GM18867 (cell line): ENCODE measurements at regions not wholly inside any gene's neighbourhood (a gene's known extent, or its start where the extent isn't known, plus 50 kb on each side); places are given as distances from the start of the nearest gene placed in this dataset.

Source experiments
- ATAC-seq: cut with Tn5 transposase; IDR thresholded peaks from one replicate; pipeline ENCODE4 v1.9.1; 2021; ENCODE audit warnings: mild to moderate bottlenecking, moderate library complexity; ENCODE audit not compliant: unreplicated experiment

- ATAC-seq: no peak
These were observed 905.7 kb upstream of the TENM4 start for GRCh38 chr11:80346353-80347059.

GRCh38 chr11:80343436-80343835 lies 902.6 kb upstream of the TENM4 start:
- ATAC-seq: no peak

- no peak for ATAC-seq
These were observed 897.4 kb upstream of the TENM4 start for GRCh38 chr11:80338231-80338630.

- ATAC-seq: no peak
These were observed 890.9 kb upstream of the TENM4 start for GRCh38 chr11:80331694-80332093.

GRCh38 chr11:80330264-80330663 lies 889.4 kb upstream of the TENM4 start:
- ATAC-seq: no peak

GRCh38 chr11:80328774-80329173 lies 887.9 kb upstream of the TENM4 start:
- no peak for ATAC-seq

GRCh38 chr11:80327956-80328614 lies 887.3 kb upstream of the TENM4 start:
- ATAC-seq: no peak

GRCh38 chr11:80321786-80322185 lies 881.0 kb upstream of the TENM4 start:
- ATAC-seq: no peak

- peak; percentile 47 for ATAC-seq
These were observed 879.9 kb upstream of the TENM4 start for GRCh38 chr11:80320765-80321164.

- no peak for ATAC-seq
These were observed 879.4 kb upstream of the TENM4 start for GRCh38 chr11:80320226-80320625.

- ATAC-seq: no peak
These were observed 876.8 kb upstream of the TENM4 start for GRCh38 chr11:80317612-80318011.

GRCh38 chr11:80315200-80315599 lies 874.4 kb upstream of the TENM4 start:
- no peak for ATAC-seq

GRCh38 chr11:80309301-80309700 lies 868.5 kb upstream of the TENM4 start:
- no peak for ATAC-seq

- no peak for ATAC-seq
These were observed 866.8 kb upstream of the TENM4 start for GRCh38 chr11:80307676-80308075.

GRCh38 chr11:80297858-80298632 lies 857.2 kb upstream of the TENM4 start:
- no peak for ATAC-seq

GRCh38 chr11:80293293-80293692 lies 852.5 kb upstream of the TENM4 start:
- ATAC-seq: no peak

- no peak for ATAC-seq
These were observed 844.3 kb upstream of the TENM4 start for GRCh38 chr11:80284946-80285785.

GRCh38 chr11:80282643-80283042 lies 841.8 kb upstream of the TENM4 start:
- ATAC-seq: no peak

GRCh38 chr11:80281194-80281593 lies 840.4 kb upstream of the TENM4 start:
- no peak for ATAC-seq

- ATAC-seq: no peak
These were observed 839.9 kb upstream of the TENM4 start for GRCh38 chr11:80280737-80281136.

- no peak for ATAC-seq
These were observed 820.9 kb upstream of the TENM4 start for GRCh38 chr11:80261776-80262175.
